HG03432 (cell line): ENCODE measurements at regions not wholly inside any gene's neighbourhood (a gene's known extent, or its start where the extent isn't known, plus 50 kb on each side); places are given as distances from the start of the nearest gene placed in this dataset.

Source experiments
- ATAC-seq: cut with Tn5 transposase; IDR thresholded peaks from one replicate; pipeline ENCODE4 v1.9.1; 2021; ENCODE audit warnings: mild to moderate bottlenecking, moderate library complexity; ENCODE audit not compliant: unreplicated experiment

DNA sequence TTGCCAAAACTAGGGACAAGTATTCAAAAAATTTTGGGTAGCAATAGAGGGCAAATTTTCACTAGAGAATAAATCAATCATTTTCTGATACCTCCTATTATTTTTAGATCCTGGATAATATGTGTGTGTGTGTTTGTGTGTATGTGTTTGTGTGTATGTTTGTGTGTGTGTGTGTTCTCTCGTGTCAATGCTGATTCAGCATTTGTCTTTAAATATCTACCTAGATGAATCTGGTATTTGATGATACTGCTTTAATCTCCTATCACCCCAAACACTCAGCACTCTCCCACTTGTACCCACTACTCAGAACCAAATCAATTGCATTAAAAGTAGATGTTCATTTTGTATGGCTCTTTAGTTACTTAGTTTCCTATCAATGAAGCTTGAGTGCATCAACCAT lies 101.3 kb upstream of the NPFFR2 start:
- no peak for ATAC-seq

DNA sequence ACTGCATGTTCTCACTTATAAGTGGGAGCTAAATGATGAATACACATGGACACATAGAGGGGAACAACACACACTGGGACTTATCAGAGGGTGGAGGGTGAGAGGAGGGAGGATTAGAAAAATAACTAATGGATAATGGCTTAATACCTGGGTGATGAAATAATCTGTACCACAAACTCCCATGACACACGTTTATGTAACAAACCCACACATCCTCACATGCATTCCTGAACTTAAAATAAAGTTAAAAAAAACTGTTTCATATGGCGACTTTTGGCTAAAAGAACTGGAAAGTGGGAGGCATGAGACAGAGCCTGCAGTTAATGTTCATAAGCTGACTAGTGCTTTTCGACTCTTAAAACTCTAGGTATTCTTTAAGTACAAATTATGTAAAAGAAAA lies 98.9 kb upstream of the NPFFR2 start:
- ATAC-seq, result no peak

DNA sequence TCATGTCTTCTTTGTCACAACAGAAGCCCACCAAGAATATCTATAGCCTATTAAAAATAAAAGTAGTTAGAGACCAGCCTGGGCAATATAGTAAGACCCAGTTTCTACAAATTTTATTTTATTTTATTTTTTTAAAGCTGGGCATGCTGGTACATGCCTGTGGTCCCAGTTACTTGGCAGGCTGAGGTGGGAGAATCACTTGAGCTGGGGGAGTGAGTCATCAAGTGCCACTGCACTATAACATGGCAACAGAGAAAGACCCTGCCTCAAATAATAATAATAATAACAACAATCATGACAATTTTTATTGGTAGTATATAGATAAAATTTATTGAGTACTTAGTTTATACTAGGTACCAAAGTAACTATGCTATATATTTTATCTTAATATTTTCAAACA lies 93.0 kb upstream of the NPFFR2 start:
- no peak for ATAC-seq

DNA sequence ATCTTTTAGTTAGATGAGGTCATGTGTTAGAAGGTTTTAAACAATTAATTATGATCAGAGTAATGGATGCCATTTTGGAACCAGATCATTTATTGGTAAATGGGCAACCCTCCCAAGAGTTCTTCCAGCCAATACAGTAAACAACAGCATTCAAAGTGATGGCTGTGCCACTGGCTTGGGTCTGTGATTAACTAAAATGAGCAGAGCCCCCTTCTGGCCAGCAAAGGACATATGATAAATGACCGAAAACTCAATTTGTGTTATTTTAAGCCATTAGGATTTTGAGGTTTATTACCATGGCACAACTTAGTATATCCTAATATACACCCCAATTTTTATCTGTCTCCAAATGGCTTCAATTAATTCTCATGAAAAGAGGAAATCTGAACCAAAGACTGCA lies 90.8 kb upstream of the NPFFR2 start:
- no peak for ATAC-seq

DNA sequence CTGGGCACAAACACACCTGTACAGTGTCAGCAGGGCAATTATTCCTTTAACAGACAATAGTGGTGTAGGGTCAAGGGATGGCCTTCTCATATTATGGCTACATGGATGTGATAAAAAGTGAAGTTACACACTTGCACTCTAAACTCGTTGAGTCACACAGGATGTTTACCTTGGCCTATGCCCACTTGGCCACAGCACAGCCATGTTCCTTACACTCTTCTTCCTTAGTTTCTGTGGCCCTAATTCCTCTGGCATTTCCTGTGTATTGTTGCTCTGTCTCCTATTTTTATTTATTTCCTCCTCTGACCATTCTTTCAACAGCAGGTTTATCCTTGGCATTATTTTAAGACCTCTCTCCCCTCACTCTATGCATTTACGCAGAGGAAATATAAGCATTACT lies 86.8 kb upstream of the NPFFR2 start:
- no peak for ATAC-seq

DNA sequence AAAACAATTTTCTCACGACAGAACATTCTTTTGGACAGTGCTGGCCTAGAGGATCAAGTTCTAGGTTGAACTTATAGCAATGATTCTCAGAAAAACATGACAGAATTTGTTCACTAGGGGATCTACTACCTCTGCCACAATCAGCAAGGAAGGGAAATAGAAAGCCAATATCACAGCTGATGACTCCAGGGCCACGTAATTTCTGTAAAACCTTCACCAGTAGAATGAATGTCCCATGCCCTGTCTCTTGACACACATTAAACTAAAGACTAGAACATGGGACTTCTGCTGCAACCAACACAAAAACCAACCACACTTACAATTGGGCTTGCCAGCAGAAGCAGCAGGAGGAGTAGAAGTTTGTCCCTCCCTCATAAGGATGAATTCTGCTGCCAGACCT lies 86.0 kb upstream of the NPFFR2 start:
- ATAC-seq, result peak; percentile 77

DNA sequence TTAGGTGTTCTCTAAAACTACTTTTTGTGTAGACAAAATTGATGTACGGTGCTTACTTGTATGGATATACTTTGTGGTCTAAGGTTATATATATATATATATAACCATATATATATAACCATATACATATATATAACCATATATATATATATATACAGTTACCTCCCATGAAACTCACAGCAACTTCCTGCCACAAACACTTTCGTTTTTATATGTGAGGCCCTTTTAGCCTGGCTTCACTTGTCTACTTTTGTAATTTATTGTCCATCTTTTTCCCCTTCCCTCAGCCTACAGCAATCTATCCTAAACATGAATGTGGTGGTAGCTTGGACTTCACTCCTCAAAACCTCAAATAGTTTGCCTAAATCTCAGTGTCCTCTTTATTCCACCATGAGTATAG lies 72.8 kb upstream of the NPFFR2 start:
- ATAC-seq, result peak; percentile 50

DNA sequence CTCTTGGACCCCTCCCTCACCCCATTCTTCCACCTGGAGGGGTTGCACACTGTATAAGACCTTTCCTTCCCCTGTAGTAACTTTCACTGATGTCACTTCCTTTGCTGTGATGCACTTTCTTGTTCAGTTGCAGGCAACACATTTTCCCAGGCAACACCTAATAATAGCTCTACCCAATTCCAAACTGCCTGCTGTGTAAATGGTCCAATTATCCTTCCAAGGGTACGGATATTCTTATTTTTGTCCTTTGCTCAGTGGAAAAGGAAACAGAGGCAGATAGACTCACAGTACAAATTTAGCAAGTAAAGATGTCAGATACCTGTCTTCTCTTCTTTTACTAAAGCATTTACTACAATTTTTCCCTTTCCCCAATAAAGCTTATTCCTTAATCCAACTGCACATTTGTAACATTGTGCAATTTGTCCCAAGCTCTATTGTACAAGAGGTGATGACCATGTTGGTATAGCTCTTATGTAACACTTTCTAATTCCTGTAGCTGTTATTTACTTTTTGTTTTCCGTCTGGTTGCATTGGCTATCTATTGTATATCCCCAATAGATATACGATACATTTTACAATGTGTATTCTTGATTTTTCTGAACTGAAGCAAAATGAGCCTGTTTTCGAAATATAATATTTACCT lies 69.1 kb upstream of the NPFFR2 start:
- no peak for ATAC-seq

DNA sequence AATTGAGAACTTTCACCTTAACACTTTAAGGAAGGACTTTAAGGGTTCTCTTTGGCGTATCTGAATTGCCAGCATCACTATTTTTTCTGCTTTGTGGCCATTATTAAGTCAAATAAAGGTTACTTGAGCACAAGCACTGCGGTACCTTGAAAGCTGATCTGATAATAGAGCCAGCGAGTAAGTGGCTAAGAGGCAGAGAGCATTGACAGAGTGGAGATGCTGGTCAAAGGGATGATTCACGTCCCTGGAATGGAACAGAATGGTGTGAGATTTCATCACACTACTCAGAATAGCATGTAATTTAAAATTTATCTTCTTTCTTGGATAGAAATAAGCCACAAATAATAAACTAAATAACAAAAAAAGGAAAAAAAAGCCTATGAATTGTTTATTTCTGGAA lies 57.1 kb upstream of the NPFFR2 start:
- ATAC-seq, result no peak

DNA sequence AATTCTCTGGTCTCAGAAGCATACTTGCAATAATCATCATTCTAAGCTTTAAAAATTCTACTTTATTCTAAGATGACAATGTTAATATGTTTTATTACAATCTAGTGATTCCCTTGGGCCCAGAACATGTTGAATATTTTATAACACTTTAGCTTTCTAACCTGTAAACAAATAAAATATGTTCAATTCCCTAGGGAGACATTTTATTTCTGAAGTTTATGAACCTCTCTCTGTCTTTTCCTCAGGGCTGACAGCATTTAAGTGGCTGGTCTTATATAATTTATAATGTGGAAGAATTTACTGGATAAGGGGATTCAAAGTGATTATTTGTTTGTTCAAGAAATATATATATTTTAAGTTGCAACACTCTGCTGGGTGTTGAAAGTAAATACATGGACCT lies 55.3 kb upstream of the NPFFR2 start:
- ATAC-seq, result no peak

DNA sequence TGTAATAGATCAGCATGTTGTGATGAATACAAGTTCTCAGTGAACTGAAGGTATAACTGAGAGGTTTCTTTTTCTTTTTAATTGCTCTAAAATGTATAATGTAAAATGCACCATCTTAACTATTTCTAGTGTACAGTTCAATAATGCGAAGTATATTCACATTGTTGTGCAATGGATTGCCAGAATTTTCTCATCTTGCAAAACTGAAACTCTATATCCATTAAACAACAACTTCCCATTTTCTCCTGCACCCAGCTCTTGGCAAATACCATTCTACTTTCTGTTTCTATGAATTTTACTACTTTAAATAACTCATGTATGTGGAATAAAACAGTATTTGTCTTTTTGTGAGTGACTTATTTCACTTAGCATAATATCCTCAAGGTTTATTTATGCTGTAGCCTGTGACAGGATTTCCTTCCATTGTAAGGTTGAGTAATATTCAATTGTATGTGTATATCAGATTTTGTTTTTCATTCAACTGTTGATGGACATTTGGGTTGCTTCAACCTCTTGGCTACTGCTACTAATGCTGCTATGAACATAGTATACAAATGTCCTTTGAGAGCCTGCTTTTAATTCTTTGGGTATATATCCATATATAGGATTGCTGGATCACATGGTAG lies 53.5 kb upstream of the NPFFR2 start:
- ATAC-seq, result no peak

DNA sequence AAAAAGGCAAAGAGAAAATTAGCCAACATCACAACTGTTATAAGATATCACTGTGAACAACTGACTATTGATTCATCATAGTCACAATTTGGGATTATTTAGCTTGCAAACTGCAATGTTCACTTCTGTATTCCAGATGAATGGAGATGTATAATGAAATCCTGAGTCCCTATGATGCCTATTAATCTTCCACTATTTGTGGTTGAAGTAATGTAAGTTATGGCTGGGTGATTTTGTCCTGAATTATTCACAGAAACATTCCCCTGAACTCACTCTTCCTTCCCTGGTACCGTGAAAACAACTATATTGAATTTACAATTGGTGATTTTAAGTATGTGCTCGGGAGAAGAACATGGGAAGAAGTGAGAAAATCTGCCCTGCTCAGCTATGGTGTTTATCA lies 50.8 kb upstream of the NPFFR2 start:
- no peak for ATAC-seq
